ENCODE measurements at regions not wholly inside any gene's neighbourhood (a gene's known extent, or its start where the extent isn't known, plus 50 kb on each side); places are given as distances from the start of the nearest gene placed in this dataset.

GRCh38 chr10:89091496-89091895 lies 100.9 kb downstream of the FAS start:
- TF ChIP-seq CTCF (IDR thresholded peaks at IDR 0.05; ENCODE audit: borderline replicate concordance, extremely low read depth, low read length, poor library complexity, severe bottlenecking) (no peak), EZH2 (IDR thresholded peaks at IDR 0.05; ENCODE audit: borderline replicate concordance, low read depth, low read length, severe bottlenecking) (no peak)

Data from DND-41 (cell line).